ENCODE measurements at regions not wholly inside any gene's neighbourhood (a gene's known extent, or its start where the extent isn't known, plus 50 kb on each side); places are given as distances from the start of the nearest gene placed in this dataset.

- no peaks in the 10 kb centered on the region for H3K4me1 ChIP-seq (ENCODE audit: control insufficient read depth in 1 of 2, insufficient read depth in 1 of 2, low read depth in 1 of 2, low read length in 1 of 2)
- H3K36me3 ChIP-seq: no peaks in the 10 kb centered on the region
- H3K27ac ChIP-seq: no peak overlapping the region
- H3K4me3 ChIP-seq (ENCODE audit: low read depth in 1 of 2, low read length in 1 of 2): no peak overlapping the region
- H3K9me3 ChIP-seq: no peaks in the 10 kb centered on the region
- H3K27me3 ChIP-seq: no peaks in the 10 kb centered on the region
- TF ChIP-seq CTCF (IDR thresholded peaks at IDR 0.05): no peak
Measured at GRCh38 chr18:60053747-60054304, 154.0 kb downstream of the PMAIP1 start.

DNA sequence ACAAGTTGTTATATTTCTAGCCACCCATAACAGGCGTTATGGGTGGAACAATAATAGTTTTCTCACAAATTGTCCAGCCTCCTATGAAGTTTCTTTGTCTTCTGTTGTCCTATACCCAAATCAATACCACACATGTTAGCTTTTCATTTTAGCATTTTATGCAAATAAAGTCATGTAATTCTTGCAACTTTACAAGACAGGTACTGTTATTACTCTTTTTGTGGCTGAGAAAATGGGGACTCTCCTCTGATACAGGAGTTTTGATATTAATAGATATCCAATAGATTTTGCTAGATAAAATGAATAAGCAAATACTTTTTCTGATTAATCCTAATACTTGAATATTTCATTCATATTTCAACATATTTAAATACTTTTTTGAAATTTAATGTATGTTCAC, 151.0 kb downstream of the PMAIP1 start:
- no peak for TF ChIP-seq CTCF (IDR thresholded peaks at IDR 0.05)
- Histone ChIP-seq H3K27me3 (no peaks in the 10 kb centered on the region), H3K36me3 (no peaks in the 10 kb centered on the region), H3K4me3 (ENCODE audit: low read depth in 1 of 2, low read length in 1 of 2) (no peak overlapping the region), H3K27ac (no peak overlapping the region), H3K4me1 (ENCODE audit: control insufficient read depth in 1 of 2, insufficient read depth in 1 of 2, low read depth in 1 of 2, low read length in 1 of 2) (no peaks in the 10 kb centered on the region), H3K9me3 (no peaks in the 10 kb centered on the region)

GRCh38 chr18:60049172-60049571, 149.4 kb downstream of the PMAIP1 start:
- H3K27me3 ChIP-seq: no peaks in the 10 kb centered on the region
- H3K4me1 ChIP-seq (ENCODE audit: control insufficient read depth in 1 of 2, insufficient read depth in 1 of 2, low read depth in 1 of 2, low read length in 1 of 2): no peaks in the 10 kb centered on the region
- H3K9me3 ChIP-seq: no peaks in the 10 kb centered on the region
- no peak for TF ChIP-seq CTCF (IDR thresholded peaks at IDR 0.05)
- no peak overlapping the region for H3K27ac ChIP-seq
- no peaks in the 10 kb centered on the region for H3K36me3 ChIP-seq
- H3K4me3 ChIP-seq (ENCODE audit: low read depth in 1 of 2, low read length in 1 of 2): no peak overlapping the region

- Histone ChIP-seq H3K36me3 (no peaks in the 10 kb centered on the region), H3K27me3 (no peaks in the 10 kb centered on the region), H3K4me1 (ENCODE audit: control insufficient read depth in 1 of 2, insufficient read depth in 1 of 2, low read depth in 1 of 2, low read length in 1 of 2) (no peaks in the 10 kb centered on the region), H3K9me3 (no peaks in the 10 kb centered on the region), H3K4me3 (ENCODE audit: low read depth in 1 of 2, low read length in 1 of 2) (no peak overlapping the region), H3K27ac (no peak overlapping the region)
- no peak for TF ChIP-seq CTCF (IDR thresholded peaks at IDR 0.05)
Measured at GRCh38 chr18:60047556-60047955, 147.8 kb downstream of the PMAIP1 start.

DNA sequence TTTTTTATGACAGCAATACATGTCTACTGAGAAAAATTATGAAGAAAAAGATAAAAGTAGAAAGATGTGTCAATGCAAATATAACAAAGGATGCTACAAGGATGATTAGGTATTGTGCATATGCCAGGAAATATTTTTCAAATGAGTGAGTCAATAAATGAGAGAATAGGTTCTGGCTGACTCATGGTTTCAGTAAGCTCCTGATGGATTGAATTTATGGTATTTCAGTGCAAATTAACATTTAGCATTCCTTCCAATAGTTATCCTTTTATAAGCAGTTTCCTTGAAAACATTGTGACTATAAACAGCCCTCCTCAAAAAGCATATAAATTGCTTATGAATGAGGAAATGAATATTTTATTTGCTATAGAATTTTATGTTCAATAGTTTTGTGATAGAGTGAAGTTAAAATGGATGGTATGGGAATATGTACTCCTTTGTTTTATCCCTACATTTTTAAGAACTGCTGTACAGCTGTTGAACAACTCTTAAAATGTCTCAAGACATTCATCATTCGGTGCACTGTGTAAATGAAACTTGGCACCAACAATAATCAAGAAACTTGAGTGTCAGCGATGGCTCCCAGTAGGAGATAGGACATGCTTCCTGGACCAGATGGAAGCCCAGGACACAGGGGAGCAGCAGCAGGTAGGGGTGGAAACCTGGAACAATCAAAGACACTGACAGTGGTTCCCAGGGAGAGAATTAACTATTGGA, 144.7 kb downstream of the PMAIP1 start:
- H3K36me3 ChIP-seq: no peaks in the 10 kb centered on the region
- no peaks in the 10 kb centered on the region for H3K9me3 ChIP-seq
- no peaks in the 10 kb centered on the region for H3K4me1 ChIP-seq (ENCODE audit: control insufficient read depth in 1 of 2, insufficient read depth in 1 of 2, low read depth in 1 of 2, low read length in 1 of 2)
- no peak for TF ChIP-seq CTCF (IDR thresholded peaks at IDR 0.05)
- H3K27me3 ChIP-seq: no peaks in the 10 kb centered on the region
- H3K4me3 ChIP-seq (ENCODE audit: low read depth in 1 of 2, low read length in 1 of 2): no peak overlapping the region
- no peak overlapping the region for H3K27ac ChIP-seq

Measured in neutrophil (primary cell).